ENCODE measurements at regions not wholly inside any gene's neighbourhood (a gene's known extent, or its start where the extent isn't known, plus 50 kb on each side); places are given as distances from the start of the nearest gene placed in this dataset.
"Not testable (repeated sequence)": the region's sequence is repeated elsewhere in the genome, so short reads cannot be mapped to it uniquely, and the experiment has no call there.

- no peak for DNase-seq
Measured at GRCh38 chr6:27531772-27532459, 59.0 kb upstream of the ZNF184 start.

DNA sequence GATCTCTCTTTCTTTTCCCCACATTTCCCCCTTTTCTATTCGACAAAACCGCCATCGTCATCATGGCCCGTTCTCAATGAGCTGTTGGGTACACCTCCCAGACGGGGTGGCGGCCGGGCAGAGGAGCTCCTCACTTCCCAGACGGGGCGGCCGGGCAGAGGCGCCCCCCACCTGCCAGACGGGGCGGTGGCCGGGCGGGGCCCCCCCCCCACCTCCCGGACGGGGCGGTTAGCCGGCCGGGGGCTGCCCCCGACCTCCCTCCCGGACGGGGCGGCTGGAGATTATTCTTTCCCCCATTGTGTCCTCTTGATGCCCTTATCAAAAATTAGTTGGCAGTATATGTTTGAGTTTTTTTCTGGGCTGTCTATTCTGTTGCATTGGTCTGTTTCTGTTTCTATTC is 56.9 kb upstream of the ZNF184 start:
- not testable (repeated sequence) for DNase-seq

DNA sequence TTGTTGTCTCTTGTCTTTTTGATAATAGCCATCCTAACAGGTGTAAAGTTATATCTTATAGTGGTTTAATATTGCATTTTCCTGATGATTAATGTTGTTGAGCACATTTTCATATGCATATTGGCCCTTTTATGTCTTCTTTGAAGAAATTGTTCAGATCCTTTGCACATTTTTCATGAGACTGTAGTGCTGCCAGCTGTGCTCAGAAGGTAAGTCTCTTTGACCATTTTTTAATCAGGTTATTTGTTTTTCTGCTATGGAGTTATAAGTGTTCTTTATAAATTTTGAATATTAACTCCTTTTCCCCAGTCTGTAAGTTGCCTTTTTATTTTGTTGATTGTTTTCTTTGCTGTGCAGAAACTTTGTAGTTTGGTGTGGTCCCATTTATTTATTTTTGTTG is 55.8 kb upstream of the ZNF184 start:
- DNase-seq: no peak

All from CD4-positive, alpha-beta T cell treated with Interferon alpha-2 for 1 hour (primary cell).